ENCODE measurements at regions not wholly inside any gene's neighbourhood (a gene's known extent, or its start where the extent isn't known, plus 50 kb on each side); places are given as distances from the start of the nearest gene placed in this dataset.

DNA sequence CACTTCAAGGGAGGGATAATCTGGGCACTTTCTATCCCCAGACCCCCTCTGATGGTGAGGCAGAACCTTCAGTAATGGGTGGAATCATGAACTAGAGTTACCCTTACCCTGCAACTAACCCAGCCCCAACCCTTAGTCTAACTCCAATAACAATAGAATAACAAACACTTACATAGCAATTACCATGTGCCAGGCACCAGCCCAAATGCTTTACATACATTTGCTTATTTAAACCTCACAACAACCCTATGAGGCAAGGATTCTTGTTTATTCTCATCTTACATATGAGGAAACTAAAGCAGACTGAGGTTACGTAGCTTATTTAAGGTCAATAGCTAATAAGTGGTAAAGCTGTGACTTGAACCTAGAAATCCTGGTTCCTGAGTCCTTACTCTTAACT lies 132.8 kb downstream of the CYP26B1 start:
- TF ChIP-seq EZH2 (IDR thresholded peaks at IDR 0.05) (no peak), EZH2phosphoT487 (IDR thresholded peaks at IDR 0.05) (no peak)
- TF ChIP-seq, protein P1, sequence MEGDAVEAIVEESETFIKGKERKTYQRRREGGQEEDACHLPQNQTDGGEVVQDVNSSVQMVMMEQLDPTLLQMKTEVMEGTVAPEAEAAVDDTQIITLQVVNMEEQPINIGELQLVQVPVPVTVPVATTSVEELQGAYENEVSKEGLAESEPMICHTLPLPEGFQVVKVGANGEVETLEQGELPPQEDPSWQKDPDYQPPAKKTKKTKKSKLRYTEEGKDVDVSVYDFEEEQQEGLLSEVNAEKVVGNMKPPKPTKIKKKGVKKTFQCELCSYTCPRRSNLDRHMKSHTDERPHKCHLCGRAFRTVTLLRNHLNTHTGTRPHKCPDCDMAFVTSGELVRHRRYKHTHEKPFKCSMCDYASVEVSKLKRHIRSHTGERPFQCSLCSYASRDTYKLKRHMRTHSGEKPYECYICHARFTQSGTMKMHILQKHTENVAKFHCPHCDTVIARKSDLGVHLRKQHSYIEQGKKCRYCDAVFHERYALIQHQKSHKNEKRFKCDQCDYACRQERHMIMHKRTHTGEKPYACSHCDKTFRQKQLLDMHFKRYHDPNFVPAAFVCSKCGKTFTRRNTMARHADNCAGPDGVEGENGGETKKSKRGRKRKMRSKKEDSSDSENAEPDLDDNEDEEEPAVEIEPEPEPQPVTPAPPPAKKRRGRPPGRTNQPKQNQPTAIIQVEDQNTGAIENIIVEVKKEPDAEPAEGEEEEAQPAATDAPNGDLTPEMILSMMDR (IDR thresholded peaks at IDR 0.05), result no peak
- no peaks in the 10 kb centered on the region for H3K27me3 ChIP-seq
- H3K27ac ChIP-seq, result no peak overlapping the region
- H3K4me1 Mint-ChIP-seq, result peaks cover 3% of the 10 kb centered on the region
- H3K9me3 Mint-ChIP-seq, result peaks cover 2% of the 10 kb centered on the region
- H3K79me2 ChIP-seq (ENCODE audit: low read depth), result no peaks in the 10 kb centered on the region
- H3K9ac ChIP-seq, result no peak overlapping the region
- H3K4me2 ChIP-seq, result no peak overlapping the region
- no peaks in the 10 kb centered on the region for H3K9me3 ChIP-seq (ENCODE audit: low read depth)
- no peaks in the 10 kb centered on the region for H3K36me3 ChIP-seq
- H3K4me1 ChIP-seq, result no peaks in the 10 kb centered on the region
- H3K4me3 Mint-ChIP-seq, result no peak overlapping the region
- H3F3A ChIP-seq (ENCODE audit: low read depth), result no peaks in the 10 kb centered on the region
- peaks cover 2% of the 10 kb centered on the region for H3K27me3 Mint-ChIP-seq (ENCODE audit: insufficient read depth, low read depth)
- no peak for DNase-seq (ENCODE audit: low spot score)
- H4K20me1 ChIP-seq (ENCODE audit: low read depth), result no peaks in the 10 kb centered on the region
- H3K36me3 Mint-ChIP-seq, result no peaks in the 10 kb centered on the region
- H3K4me3 ChIP-seq, result no peak overlapping the region
- H3K27ac Mint-ChIP-seq, result no peak overlapping the region
- H2AFZ ChIP-seq (replicated peaks), result no peak overlapping the region

DNA sequence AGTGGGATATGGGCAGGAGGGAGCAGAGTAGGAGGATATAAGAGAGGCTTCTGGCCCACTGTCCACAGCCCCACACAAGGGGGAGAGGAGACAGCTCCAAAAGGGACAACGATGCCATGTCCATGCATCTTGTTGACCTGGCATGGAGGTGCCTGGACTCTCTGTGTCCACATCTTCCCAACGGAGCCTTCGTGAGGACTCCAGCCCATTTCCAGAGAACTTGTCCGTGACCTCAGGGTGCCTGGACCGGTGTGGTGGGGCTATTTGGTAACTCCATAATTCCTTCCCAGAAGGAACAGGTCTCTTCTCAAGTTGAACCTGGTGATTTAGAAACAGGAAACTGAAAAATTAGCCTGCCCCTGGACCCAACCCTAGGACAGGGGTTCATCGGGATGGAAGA lies 133.9 kb downstream of the CYP26B1 start:
- no peak for DNase-seq (ENCODE audit: low spot score)
- Histone ChIP-seq H3K4me3 (no peak overlapping the region), H3K79me2 (ENCODE audit: low read depth) (no peaks in the 10 kb centered on the region), H3K9me3 (ENCODE audit: low read depth) (no peaks in the 10 kb centered on the region), H3F3A (ENCODE audit: low read depth) (no peaks in the 10 kb centered on the region), H3K4me2 (no peak overlapping the region), H2AFZ (replicated peaks) (no peak overlapping the region), H3K36me3 (no peaks in the 10 kb centered on the region), H3K9ac (no peak overlapping the region), H3K27me3 (no peaks in the 10 kb centered on the region), H3K4me1 (no peaks in the 10 kb centered on the region), H4K20me1 (ENCODE audit: low read depth) (no peaks in the 10 kb centered on the region), H3K27ac (no peak overlapping the region)
- H3K27me3 Mint-ChIP-seq (ENCODE audit: insufficient read depth, low read depth), result peaks cover 2% of the 10 kb centered on the region
- H3K27ac Mint-ChIP-seq, result no peak overlapping the region
- peaks cover 2% of the 10 kb centered on the region for H3K9me3 Mint-ChIP-seq
- TF ChIP-seq EZH2phosphoT487 (IDR thresholded peaks at IDR 0.05), result no peak
- TF ChIP-seq, protein P1 (IDR thresholded peaks at IDR 0.05), result no peak
- no peak for TF ChIP-seq EZH2 (IDR thresholded peaks at IDR 0.05)
- peaks cover 3% of the 10 kb centered on the region for H3K4me1 Mint-ChIP-seq
- H3K4me3 Mint-ChIP-seq, result no peak overlapping the region
- H3K36me3 Mint-ChIP-seq, result no peaks in the 10 kb centered on the region

DNA sequence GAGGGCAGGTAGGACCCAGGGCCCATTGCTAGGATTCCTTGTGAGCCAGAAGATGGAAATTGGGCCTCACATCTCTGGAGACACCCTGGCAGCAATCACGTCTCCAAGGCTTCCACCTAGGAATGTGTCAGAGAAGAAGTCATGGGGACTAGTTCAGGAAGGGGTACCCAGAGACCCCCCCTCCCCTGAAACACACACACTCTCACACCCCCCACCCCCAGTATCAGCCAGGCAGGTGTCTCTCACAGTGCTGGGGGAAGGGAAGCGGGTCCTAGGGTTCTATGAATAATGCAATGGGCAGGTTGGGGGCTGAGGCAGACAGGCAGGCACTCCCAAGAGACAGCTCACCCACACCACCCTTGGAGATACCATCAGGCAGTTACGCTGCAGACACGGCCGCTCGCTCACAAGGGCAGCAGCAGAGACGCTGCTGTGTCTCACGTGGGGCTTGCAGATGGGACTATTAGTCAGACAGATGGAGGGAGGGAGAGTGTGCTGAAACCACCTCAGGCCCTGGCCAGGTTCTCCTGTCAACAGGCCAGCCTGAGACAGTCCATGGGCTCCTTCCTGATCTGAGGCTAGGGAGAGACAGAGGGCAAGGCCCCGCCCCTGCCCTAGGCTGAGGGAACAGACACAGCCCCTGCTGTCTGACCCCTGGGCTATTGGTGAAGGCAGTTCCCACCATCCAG lies 134.6 kb downstream of the CYP26B1 start:
- Histone ChIP-seq H2AFZ (replicated peaks) (no peak overlapping the region), H3K79me2 (ENCODE audit: low read depth) (no peaks in the 10 kb centered on the region), H3K4me1 (no peaks in the 10 kb centered on the region), H3K4me3 (no peak overlapping the region), H3K36me3 (no peaks in the 10 kb centered on the region), H3K9ac (no peak overlapping the region), H3K4me2 (no peak overlapping the region), H3K27ac (no peak overlapping the region), H4K20me1 (ENCODE audit: low read depth) (no peaks in the 10 kb centered on the region), H3K27me3 (no peaks in the 10 kb centered on the region), H3K9me3 (ENCODE audit: low read depth) (no peaks in the 10 kb centered on the region), H3F3A (ENCODE audit: low read depth) (no peaks in the 10 kb centered on the region)
- Mint-ChIP-seq H3K4me3 (no peak overlapping the region), H3K27ac (no peak overlapping the region), H3K4me1 (peaks cover 3% of the 10 kb centered on the region), H3K36me3 (no peaks in the 10 kb centered on the region), H3K27me3 (ENCODE audit: insufficient read depth, low read depth) (peaks cover 2% of the 10 kb centered on the region), H3K9me3 (peaks cover 2% of the 10 kb centered on the region)
- no peak for DNase-seq (ENCODE audit: low spot score)
- TF ChIP-seq EZH2 (IDR thresholded peaks at IDR 0.05), result no peak
- TF ChIP-seq EZH2phosphoT487 (IDR thresholded peaks at IDR 0.05), result no peak
- TF ChIP-seq, protein P1 (IDR thresholded peaks at IDR 0.05), result no peak

Measured in neural progenitor cell (in vitro differentiated cells).